Keratinocyte (primary cell): ENCODE measurements at regions not wholly inside any gene's neighbourhood (a gene's known extent, or its start where the extent isn't known, plus 50 kb on each side); places are given as distances from the start of the nearest gene placed in this dataset.

Experiments used
- DNase-seq: peaks from one replicate; pipeline ENCODE4 v3.0.0-alpha.2; 2011; ENCODE audit warnings: low read depth, missing footprints, low spot score
- FAIRE-seq: peaks from 2 replicates; lab custom pipeline; 2011; peaks lifted over from hg19 to GRCh38; lab: Jason Lieb, UNC
- H2AFZ ChIP-seq: 2 replicates; pipeline ENCODE4 v1.6.0; 2012; ENCODE audit warnings: low read length, control low read depth, inconsistent platforms; ENCODE audit not compliant: control insufficient read depth
- H3K27ac ChIP-seq: 2 replicates; pipeline ENCODE4 v1.5.1; 2011; ENCODE audit warnings: low read length; ENCODE audit not compliant: control insufficient read depth, insufficient read depth
- H3K27me3 ChIP-seq: 3 replicates; pipeline ENCODE4 v1.6.0; 2011; ENCODE audit warnings: low read length; ENCODE audit not compliant: control insufficient read depth, insufficient read depth; ENCODE audit errors: extremely low read depth
- H3K36me3 ChIP-seq, 2 experiments: 2 replicates in 1 of 2; 3 replicates in 1 of 2; pipeline ENCODE4 v1.5.1; 2011; ENCODE audit warnings: low read length in 2 of 2, mild to moderate bottlenecking in 1 of 2; ENCODE audit not compliant: control insufficient read depth in 2 of 2, insufficient read depth in 2 of 2; ENCODE audit errors: extremely low read depth in 1 of 2
- H3K4me1 ChIP-seq: 3 replicates; pipeline ENCODE4 v1.5.1; 2011; ENCODE audit warnings: low read length; ENCODE audit not compliant: control insufficient read depth, insufficient read depth; ENCODE audit errors: extremely low read depth
- H3K4me2 ChIP-seq: 3 replicates; pipeline ENCODE4 v1.6.0; 2011; ENCODE audit warnings: low read depth, low read length; ENCODE audit not compliant: control insufficient read depth, insufficient read depth; ENCODE audit errors: extremely low read depth
- H3K4me3 ChIP-seq, 3 experiments: fragments of 200-600 bp in 1 of 3; sonication (generic) in 1 of 3; 2 replicates in 2 of 3; 3 replicates in 1 of 3; pipeline ENCODE4 v1.5.1; 2011 to 2016; ENCODE audit warnings: low read length in 3 of 3, mild to moderate bottlenecking in 3 of 3, control low read depth in 2 of 3, inconsistent platforms in 1 of 3, low read depth in 1 of 3, mixed read lengths in 1 of 3, mixed run types in 1 of 3, moderate library complexity in 1 of 3; ENCODE audit not compliant: control insufficient read depth in 2 of 3, insufficient read depth in 2 of 3; ENCODE audit errors: extremely low read depth in 1 of 3
- H3K79me2 ChIP-seq: 2 replicates; pipeline ENCODE4 v1.6.0; 2012; ENCODE audit warnings: low read length; ENCODE audit not compliant: control insufficient read depth, insufficient read depth
- H3K9ac ChIP-seq: 3 replicates; pipeline ENCODE4 v1.6.0; 2011; ENCODE audit warnings: low read length; ENCODE audit not compliant: control insufficient read depth, insufficient read depth; ENCODE audit errors: extremely low read depth
- H3K9me1 ChIP-seq: 3 replicates; pipeline ENCODE4 v1.6.0; 2011; ENCODE audit warnings: low read length; ENCODE audit not compliant: control insufficient read depth, insufficient read depth; ENCODE audit errors: extremely low read depth
- H3K9me3 ChIP-seq: 2 replicates; pipeline ENCODE4 v1.5.1; 2012; ENCODE audit warnings: low read depth, low read length; ENCODE audit not compliant: control insufficient read depth
- H4K20me1 ChIP-seq: 3 replicates; pipeline ENCODE4 v1.6.0; 2011; ENCODE audit warnings: low read length; ENCODE audit not compliant: control insufficient read depth, insufficient read depth; ENCODE audit errors: extremely low read depth
- CTCF ChIP-seq, 3 experiments: IDR thresholded peaks in 1 of 3; conservative IDR thresholded peaks in 1 of 3; optimal IDR thresholded peaks in 1 of 3; 2 replicates in 2 of 3; 3 replicates in 1 of 3; pipeline versions ENCODE3 to v1.5.1; 2011; ENCODE audit warnings: low read length in 3 of 3, mild to moderate bottlenecking in 3 of 3, moderate library complexity in 2 of 3, control low read depth in 1 of 3, inconsistent platforms in 1 of 3; ENCODE audit not compliant: insufficient read depth in 2 of 3; ENCODE audit errors: extremely low read depth in 1 of 3
- EZH2 ChIP-seq: IDR thresholded peaks from one replicate; pipeline ENCODE4 v1.6.1; 2012; ENCODE audit warnings: inconsistent platforms, mild to moderate bottlenecking, low read length, moderate library complexity
- dilution Hi-C: fragments of 300-500 bp; cut with MboI; formaldehyde crosslinking; loops from one replicate; pipeline ENCODE4 v1.7.0; 2020; ENCODE audit warnings: low sequenced_read_pairs; ENCODE audit not compliant: extremely low pct_ligation_motif_present

GRCh38 chr6:85354761-85355618, 94.9 kb upstream of the NT5E start:
- peak; percentile 61 for FAIRE-seq
- Histone ChIP-seq H3K27me3 (no peaks in the 10 kb centered on the region), H4K20me1 (no peaks in the 10 kb centered on the region), H3K36me3 (no peaks in the 10 kb centered on the region), H3K4me1 (peaks cover 19% of the 10 kb centered on the region), H3K9me3 (no peaks in the 10 kb centered on the region), H3K4me3 (no peak overlapping the region), H3K79me2 (no peaks in the 10 kb centered on the region), H3K4me2 (no peak overlapping the region), H3K27ac (no peak overlapping the region), H3K9ac (no peak overlapping the region), H2AFZ (peak overlapping the region; percentile 26), H3K9me1 (no peaks in the 10 kb centered on the region)
- peak; percentile 57 for DNase-seq
- TF ChIP-seq CTCF (optimal IDR thresholded peaks at IDR 0.05 in 1 of 3, IDR thresholded peaks at IDR 0.05 in 1 of 3, conservative IDR thresholded peaks at IDR 0.05 in 1 of 3; ENCODE audit: extremely low read depth in 1 of 3, insufficient read depth in 2 of 3, low read length in 3 of 3), result peak; percentile 78 to 87 (median 82)
- no peak for TF ChIP-seq EZH2
- dilution Hi-C loops, result loop anchor here (25.0 kb wide), 1 partner anchor 132 kb away; no protein-coding TSS in a partner anchor

- no peak for DNase-seq
- dilution Hi-C loops, result loop anchor here (25.0 kb wide), 1 partner anchor 134 kb away; no protein-coding TSS in a partner anchor
- peaks cover 12% of the 10 kb centered on the region for H3K4me1 ChIP-seq
- H3K27me3 ChIP-seq, result no peaks in the 10 kb centered on the region
- no peak overlapping the region for H2AFZ ChIP-seq
- H3K4me3 ChIP-seq, result no peak overlapping the region
- H3K9me1 ChIP-seq, result no peaks in the 10 kb centered on the region
- H3K4me2 ChIP-seq, result no peak overlapping the region
- TF ChIP-seq EZH2 (no peak), CTCF (optimal IDR thresholded peaks at IDR 0.05 in 1 of 3, IDR thresholded peaks at IDR 0.05 in 1 of 3, conservative IDR thresholded peaks at IDR 0.05 in 1 of 3; ENCODE audit: extremely low read depth in 1 of 3, insufficient read depth in 2 of 3, low read length in 3 of 3) (no peak)
- H3K79me2 ChIP-seq, result no peaks in the 10 kb centered on the region
- no peak overlapping the region for H3K27ac ChIP-seq
- no peak overlapping the region for H3K9ac ChIP-seq
- H4K20me1 ChIP-seq, result no peaks in the 10 kb centered on the region
- no peaks in the 10 kb centered on the region for H3K36me3 ChIP-seq
- H3K9me3 ChIP-seq, result no peaks in the 10 kb centered on the region
- FAIRE-seq, result no peak
These were observed 96.9 kb upstream of the NT5E start for GRCh38 chr6:85353012-85353411.
